GM12878 (cell line): ENCODE measurements at regions not wholly inside any gene's neighbourhood (a gene's known extent, or its start where the extent isn't known, plus 50 kb on each side); places are given as distances from the start of the nearest gene placed in this dataset.
"Not testable (repeated sequence)": the region's sequence is repeated elsewhere in the genome, so short reads cannot be mapped to it uniquely, and the experiment has no call there.

Source experiments
- E2F4 ChIP-seq: IDR thresholded peaks from 2 replicates; pipeline ENCODE4 v1.6.1; 2012; ENCODE audit warnings: low read depth, low read length, improper control_type of control experiment
- IKZF1 ChIP-seq: fragments of 450-650 bp; conservative IDR thresholded peaks from 2 replicates; pipeline ENCODE4 v1.6.1; 2017; ENCODE audit warnings: antibody characterized with exemption, mild to moderate bottlenecking
- IRF4 ChIP-seq: IDR thresholded peaks from 2 replicates; pipeline ENCODE4 v1.6.1; 2011; ENCODE audit warnings: low read depth, low read length
- TARDBP ChIP-seq: IDR thresholded peaks from 2 replicates; pipeline ENCODE4 v1.6.1; 2016; ENCODE audit warnings: borderline replicate concordance
- ZBTB33 ChIP-seq: fragments of 450-650 bp; IDR thresholded peaks from 2 replicates; pipeline ENCODE4 v1.6.1; 2017; ENCODE audit warnings: mild to moderate bottlenecking
- ZZZ3 ChIP-seq: IDR thresholded peaks from 2 replicates; pipeline ENCODE4 v1.6.1; 2011; ENCODE audit warnings: low read depth; ENCODE audit not compliant: control insufficient read depth, insufficient read length

GRCh38 chr7:153766926-153767325 is 285.3 kb upstream of the DPP6 start:
- TF ChIP-seq TARDBP, IKZF1, ZZZ3, ZBTB33, E2F4, IRF4: not testable (repeated sequence)
